GM12872 (cell line): ENCODE measurements at regions not wholly inside any gene's neighbourhood (a gene's known extent, or its start where the extent isn't known, plus 50 kb on each side); places are given as distances from the start of the nearest gene placed in this dataset.

ENCODE experiments used
- CTCF ChIP-seq: IDR thresholded peaks from 3 replicates; pipeline ENCODE4 v1.5.1; 2011; ENCODE audit warnings: low read depth, mild to moderate bottlenecking, low read length, moderate library complexity; ENCODE audit not compliant: insufficient read depth

- TF ChIP-seq CTCF = no peak
Measured at GRCh38 chr5:82355053-82355452, 76.9 kb upstream of the RPS23 start.

- TF ChIP-seq CTCF = no peak
Measured at GRCh38 chr5:82354543-82354942, 76.4 kb upstream of the RPS23 start.

- no peak for TF ChIP-seq CTCF
Measured at GRCh38 chr5:82353522-82353921, 75.4 kb upstream of the RPS23 start.

DNA sequence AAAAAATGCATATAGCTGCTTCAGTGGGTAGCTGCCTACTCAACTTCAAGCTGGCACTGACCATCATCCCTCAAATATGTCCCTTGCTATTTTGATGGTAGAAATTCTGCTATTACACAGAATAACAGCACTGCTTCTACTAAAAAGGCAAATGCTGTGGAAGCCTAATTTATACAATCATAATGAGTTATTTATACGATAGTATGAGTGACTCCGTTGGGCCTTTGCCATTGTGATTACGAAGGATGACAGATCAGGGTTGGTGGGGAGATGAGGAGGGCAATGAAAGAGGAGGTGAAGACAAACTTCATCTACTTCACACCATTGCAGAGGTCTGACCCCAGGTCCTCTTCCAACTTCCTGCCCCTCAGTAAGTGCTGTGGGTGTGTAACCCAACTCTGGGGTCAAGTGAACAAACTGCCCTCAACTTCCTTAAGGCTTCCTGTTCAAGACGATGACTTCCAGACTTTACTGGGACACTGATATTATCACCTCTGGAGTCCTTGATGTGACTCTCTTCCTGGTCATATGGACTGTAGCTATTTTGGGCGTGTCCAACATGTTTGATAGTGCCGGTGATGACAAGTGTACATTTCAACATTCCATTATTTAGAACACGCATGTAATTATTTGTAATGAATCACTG is 74.1 kb upstream of the RPS23 start:
- TF ChIP-seq CTCF = no peak

- TF ChIP-seq CTCF = peak; percentile 75
Measured at GRCh38 chr5:82351754-82352145, 73.6 kb upstream of the RPS23 start.

DNA sequence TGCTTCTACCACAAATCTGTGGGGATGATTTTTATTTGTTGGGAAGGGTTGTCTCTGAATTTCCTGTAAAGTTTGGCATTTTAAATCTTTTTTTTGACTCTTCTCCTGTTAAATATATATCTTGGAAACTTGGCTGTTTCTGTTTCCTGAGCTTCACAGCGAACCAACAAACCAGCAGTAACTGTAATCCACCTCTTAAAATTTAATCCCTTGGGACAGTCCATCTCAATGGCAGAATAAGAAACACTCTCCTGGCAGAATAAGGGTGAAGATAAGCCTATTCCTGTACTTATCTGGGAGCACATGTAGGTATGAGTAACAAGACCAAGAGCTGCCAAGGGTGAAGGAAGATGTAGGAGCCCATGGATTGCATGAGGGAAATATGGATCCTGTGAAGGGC is 73.1 kb upstream of the RPS23 start:
- no peak for TF ChIP-seq CTCF

GRCh38 chr5:82349652-82350051 is 71.5 kb upstream of the RPS23 start:
- peak; percentile 61 for TF ChIP-seq CTCF

- no peak for TF ChIP-seq CTCF
Measured at GRCh38 chr5:82348784-82349425, 70.8 kb upstream of the RPS23 start.
